H1 (cell line): ENCODE measurements at regions not wholly inside any gene's neighbourhood (a gene's known extent, or its start where the extent isn't known, plus 50 kb on each side); places are given as distances from the start of the nearest gene placed in this dataset.

Experiments
- CTCF ChIA-PET: fragments of 300-600 bp; sonication (Branson Sonifier 250); formaldehyde crosslinking; loops from one replicate; lab custom pipeline; 2021; ENCODE audit not compliant: partially characterized antibody; lab: Charles Lee
- POLR2A ChIA-PET: fragments of 300-600 bp; sonication (Branson Sonifier 250); formaldehyde crosslinking; loops from one replicate; lab custom pipeline; 2021; ENCODE audit warnings: inconsistent platforms; ENCODE audit not compliant: partially characterized antibody; lab: Charles Lee
- DNase-seq, 2 experiments: peaks; one replicate each; pipeline versions ENCODE4 v3.0.0 to v3.0.0-alpha.2; 2010 to 2022; ENCODE audit warnings: low spot score in 2 of 2, low read depth in 1 of 2, mixed read lengths in 1 of 2
- FAIRE-seq: peaks from 2 replicates; lab custom pipeline; 2011; peaks lifted over from hg19 to GRCh38; lab: Jason Lieb, UNC
- H2AFZ ChIP-seq: 2 replicates; pipeline ENCODE4 v1.8.1; 2012; ENCODE audit warnings: low read length, inconsistent platforms
- H2AK5ac ChIP-seq: 2 replicates; pipeline ENCODE4 v1.6.1; 2013; ENCODE audit warnings: low read depth, low read length
- H2BK120ac ChIP-seq: replicated peaks from 2 replicates; pipeline ENCODE3; 2013; ENCODE audit warnings: low read depth, low read length, inconsistent platforms
- H2BK12ac ChIP-seq: 2 replicates; pipeline ENCODE4 v1.6.1; 2013; ENCODE audit warnings: low read depth, low read length
- H2BK15ac ChIP-seq: 2 replicates; pipeline ENCODE4 v1.6.1; 2013; ENCODE audit warnings: low read length
- H2BK20ac ChIP-seq: 2 replicates; pipeline ENCODE4 v1.6.1; 2013; ENCODE audit warnings: low read length
- H2BK5ac ChIP-seq: 2 replicates; pipeline ENCODE4 v1.6.1; 2013; ENCODE audit warnings: low read depth, low read length
- H3K14ac ChIP-seq: 2 replicates; pipeline ENCODE4 v1.6.1; 2013; ENCODE audit warnings: inconsistent platforms; ENCODE audit not compliant: insufficient read length
- H3K18ac ChIP-seq: 2 replicates; pipeline ENCODE4 v1.6.1; 2013; ENCODE audit warnings: low read length; ENCODE audit errors: extremely low read depth
- H3K23ac ChIP-seq: 2 replicates; pipeline ENCODE4 v1.6.1; 2013; ENCODE audit warnings: inconsistent platforms; ENCODE audit not compliant: insufficient read length
- H3K23me2 ChIP-seq: 2 replicates; pipeline ENCODE4 v1.6.1; 2013; ENCODE audit warnings: low read depth, low read length
- H3K27ac ChIP-seq: 2 replicates; pipeline ENCODE4 v1.6.1; 2011; ENCODE audit warnings: low read depth, low read length, inconsistent platforms
- H3K27me3 ChIP-seq, 4 experiments: replicated peaks in 1 of 4; 1 replicate in 1 of 4; 2 replicates in 3 of 4; pipeline versions ENCODE4 v1.6.1 to v1.8.1; 2011 to 2013; ENCODE audit warnings: low read length in 3 of 4, mild to moderate bottlenecking in 3 of 4, inconsistent platforms in 2 of 4, mixed read lengths in 2 of 4, moderate library complexity in 1 of 4; ENCODE audit not compliant: control insufficient read depth in 3 of 4, insufficient read depth in 3 of 4; ENCODE audit errors: extremely low read depth in 1 of 4
- H3K36me3 ChIP-seq, 4 experiments: 2 replicates each; pipeline versions ENCODE4 v1.6.1 to v1.8.1; 2011 to 2013; ENCODE audit warnings: mild to moderate bottlenecking in 4 of 4, low read length in 3 of 4, moderate library complexity in 2 of 4, control low read depth in 1 of 4, inconsistent platforms in 1 of 4; ENCODE audit not compliant: insufficient read depth in 4 of 4, control insufficient read depth in 2 of 4
- H3K4ac ChIP-seq: replicated peaks from 2 replicates; pipeline ENCODE3; 2013; ENCODE audit warnings: low read length, low read depth, mixed read lengths, inconsistent platforms; ENCODE audit not compliant: insufficient read length
- H3K4me1 ChIP-seq, 4 experiments: replicated peaks in 1 of 4; 1 replicate in 1 of 4; 2 replicates in 3 of 4; pipeline versions ENCODE4 v1.6.1 to v1.8.1; 2011 to 2013; ENCODE audit warnings: low read length in 3 of 4, inconsistent platforms in 2 of 4, mixed read lengths in 1 of 4; ENCODE audit not compliant: insufficient read depth in 4 of 4, control insufficient read depth in 3 of 4
- H3K4me2 ChIP-seq, 2 experiments: 2 replicates each; pipeline versions ENCODE4 v1.6.1 to v1.8.1; 2011 to 2013; ENCODE audit warnings: low read depth in 2 of 2, low read length in 2 of 2, control low read depth in 1 of 2, inconsistent platforms in 1 of 2, mild to moderate bottlenecking in 1 of 2; ENCODE audit not compliant: insufficient read depth in 1 of 2
- H3K4me3 ChIP-seq, 4 experiments: fragments of 200-600, 300-600 bp in 1 of 4; sonication (generic), shearing (Covaris generic), sonication (Bioruptor Twin) in 1 of 4; 2 replicates each; pipeline versions ENCODE4 v1.5.1 to v1.8.1; 2011 to 2016; ENCODE audit warnings: low read length in 4 of 4, low read depth in 3 of 4, control low read depth in 2 of 4, inconsistent platforms in 2 of 4, mild to moderate bottlenecking in 2 of 4, mixed read lengths in 1 of 4, moderate library complexity in 1 of 4; ENCODE audit not compliant: insufficient read depth in 2 of 4; ENCODE audit errors: extremely low read depth in 1 of 4
- H3K56ac ChIP-seq: replicated peaks from 2 replicates; pipeline ENCODE3; 2013; ENCODE audit warnings: low read depth, mild to moderate bottlenecking, mixed read lengths, low read length, inconsistent platforms; ENCODE audit not compliant: insufficient read length
- H3K79me1 ChIP-seq: 2 replicates; pipeline ENCODE4 v1.6.1; 2013; ENCODE audit warnings: low read depth, low read length, control low read depth
- H3K79me2 ChIP-seq, 2 experiments: 2 replicates each; pipeline versions ENCODE4 v1.6.1 to v1.8.1; 2012 to 2013; ENCODE audit warnings: low read length in 2 of 2, mild to moderate bottlenecking in 2 of 2, inconsistent platforms in 1 of 2; ENCODE audit not compliant: insufficient read depth in 2 of 2, control insufficient read depth in 1 of 2
- H3K9ac ChIP-seq, 4 experiments: replicated peaks in 1 of 4; 1 replicate in 1 of 4; 2 replicates in 3 of 4; pipeline versions ENCODE4 v1.6.1 to v1.8.1; 2011 to 2013; ENCODE audit warnings: low read depth in 3 of 4, low read length in 3 of 4, control low read depth in 2 of 4, mild to moderate bottlenecking in 2 of 4, moderate library complexity in 2 of 4, inconsistent platforms in 1 of 4; ENCODE audit errors: extremely low read depth in 1 of 4
- H3K9me3 ChIP-seq, 2 experiments: 2 replicates each; pipeline versions ENCODE4 v1.6.1 to v1.8.1; 2012 to 2013; ENCODE audit warnings: mild to moderate bottlenecking in 2 of 2, moderate library complexity in 2 of 2, control low read depth in 1 of 2, inconsistent platforms in 1 of 2, low read depth in 1 of 2, low read length in 1 of 2, mixed read lengths in 1 of 2; ENCODE audit not compliant: insufficient read depth in 2 of 2
- H4K20me1 ChIP-seq, 2 experiments: replicated peaks in 1 of 2; 2 replicates each; pipeline versions ENCODE3 to v1.8.1; 2011 to 2013; ENCODE audit warnings: inconsistent platforms in 2 of 2, low read length in 2 of 2, mild to moderate bottlenecking in 1 of 2; ENCODE audit not compliant: insufficient read depth in 2 of 2, control insufficient read depth in 1 of 2
- H4K5ac ChIP-seq: 2 replicates; pipeline ENCODE4 v1.6.1; 2013; ENCODE audit warnings: low read length, low read depth, mixed read lengths, inconsistent platforms; ENCODE audit not compliant: insufficient read length
- H4K8ac ChIP-seq: 2 replicates; pipeline ENCODE4 v1.8.0; 2013; ENCODE audit warnings: mild to moderate bottlenecking, moderate library complexity, low read length, inconsistent platforms; ENCODE audit not compliant: insufficient read depth; ENCODE audit errors: extremely low read depth
- H4K91ac ChIP-seq: replicated peaks from 2 replicates; pipeline ENCODE3; 2013; ENCODE audit warnings: low read length, mixed read lengths, inconsistent platforms; ENCODE audit not compliant: insufficient read length
- ASH2L ChIP-seq: fragments of 200-600, 300-600 bp; sonication (generic); IDR thresholded peaks from one replicate; pipeline ENCODE4 v1.7.1; 2017; ENCODE audit warnings: low read length
- CBX5 ChIP-seq: fragments of 300-800, 300-1000 bp; sonication (generic); IDR thresholded peaks from 2 replicates; pipeline ENCODE4 v1.7.1; 2016; ENCODE audit warnings: antibody characterized with exemption, low read length, low read depth
- CEBPB ChIP-seq: IDR thresholded peaks from 2 replicates; pipeline ENCODE4 v1.6.1; 2012; ENCODE audit warnings: low read depth, low read length
- CHD2 ChIP-seq: IDR thresholded peaks from 2 replicates; pipeline ENCODE4 v1.6.1; 2012; ENCODE audit warnings: low read length, improper control_type of control experiment
- CTBP2 ChIP-seq: IDR thresholded peaks from 2 replicates; pipeline ENCODE4 v1.7.0; 2011; ENCODE audit warnings: borderline replicate concordance, mild to moderate bottlenecking, moderate library complexity, mixed read lengths, low read length; ENCODE audit not compliant: insufficient read depth, insufficient read length
- GTF2F1 ChIP-seq: IDR thresholded peaks from 2 replicates; pipeline ENCODE4 v1.6.1; 2012; ENCODE audit warnings: low read depth, low read length, improper control_type of control experiment, borderline replicate concordance
- JUND ChIP-seq: IDR thresholded peaks from 2 replicates; pipeline ENCODE4 v1.6.1; 2011; ENCODE audit warnings: mild to moderate bottlenecking, improper control_type of control experiment, low read length
- MAFK ChIP-seq: IDR thresholded peaks from 2 replicates; pipeline ENCODE4 v1.6.1; 2012; ENCODE audit warnings: low read depth, mild to moderate bottlenecking, improper control_type of control experiment, low read length
- RBBP5 ChIP-seq: IDR thresholded peaks from 2 replicates; pipeline ENCODE4 v1.7.1; 2012; ENCODE audit warnings: low read depth, mild to moderate bottlenecking, inconsistent platforms, low read length, moderate library complexity, borderline replicate concordance
- SRF ChIP-seq: IDR thresholded peaks from 2 replicates; pipeline ENCODE4 v1.6.1; 2011; ENCODE audit warnings: mild to moderate bottlenecking, low read depth, low read length, moderate library complexity
- YY1 ChIP-seq: IDR thresholded peaks from 2 replicates; pipeline ENCODE4 v1.6.1; 2011; ENCODE audit warnings: low read depth, mild to moderate bottlenecking, low read length
- whole genome bisulfite sequencing, 2 experiments: shearing (Covaris generic) in 1 of 2; methylation state at CpG; one replicate each; pipeline versions ENCODE4 v1.1.6 to v1.1.7; 2013 to 2015; ENCODE audit warnings: low lambda C conversion rate in 2 of 2, mixed read lengths in 2 of 2, inconsistent platforms in 1 of 2, low coverage in 1 of 2, missing lambda C conversion rate in 1 of 2; ENCODE audit not compliant: insufficient replicate concordance in 2 of 2, insufficient coverage in 1 of 2, insufficient read length in 1 of 2; ENCODE audit errors: extremely low coverage in 1 of 2, missing lambda C conversion rate in 1 of 2; 5-methylcytosine and 5-hydroxymethylcytosine counted together
- TF ChIP-seq, protein P1 (sequence below): IDR thresholded peaks from 2 replicates; pipeline ENCODE4 v1.6.1; 2011; ENCODE audit warnings: low read depth, mild to moderate bottlenecking, low read length; ENCODE audit not compliant: insufficient read depth

GRCh38 chr11:116540645-116541304 is 232.0 kb downstream of the BUD13 start:
- no peak overlapping the region for H3K9ac ChIP-seq
- H3K27ac ChIP-seq, result no peak overlapping the region
- H2BK12ac ChIP-seq, result no peak overlapping the region
- H3K4me1 ChIP-seq, result no peaks in the 10 kb centered on the region; a peak in 1 of 7 replicates
- H3K79me1 ChIP-seq, result no peaks in the 10 kb centered on the region
- no peak overlapping the region for H2AFZ ChIP-seq
- FAIRE-seq (no peak), DNase-seq (no peak)
- H3K9me3 ChIP-seq, result peaks cover 0 to 3% of the 10 kb centered on the region in 2 experiments; a peak in 1 of 4 replicates
- H3K23me2 ChIP-seq, result no peaks in the 10 kb centered on the region; the same call in 1 of the 2 replicates
- no peak overlapping the region for H3K4me2 ChIP-seq
- no peak overlapping the region for H3K18ac ChIP-seq
- no peak overlapping the region for H2AK5ac ChIP-seq
- no peak overlapping the region for H2BK5ac ChIP-seq
- H2BK120ac ChIP-seq, result no peak overlapping the region
- CTCF ChIA-PET, result interaction anchor here (0.9 to 3.7 kb wide), 8 partner anchors 12 to 330 kb away, joined by 3 to 12 read pairs (median 4); no protein-coding TSS in a partner anchor
- no peak overlapping the region for H3K4ac ChIP-seq
- H3K4me3 ChIP-seq, result no peak overlapping the region
- no peak overlapping the region for H4K5ac ChIP-seq
- H4K20me1 ChIP-seq, result no peaks in the 10 kb centered on the region
- H3K56ac ChIP-seq, result no peak overlapping the region
- H4K8ac ChIP-seq, result no peak overlapping the region; the same call in 1 of the 2 replicates
- no peak overlapping the region for H4K91ac ChIP-seq
- no peak overlapping the region for H3K14ac ChIP-seq
- peaks cover 0 to 4% (median under 1%) of the 10 kb centered on the region in 4 experiments; a peak in 3 of 7 replicates for H3K27me3 ChIP-seq
- H3K36me3 ChIP-seq, result no peaks in the 10 kb centered on the region
- no peak overlapping the region for H3K23ac ChIP-seq
- H2BK20ac ChIP-seq, result no peak overlapping the region
- no peaks in the 10 kb centered on the region for H3K79me2 ChIP-seq
- POLR2A ChIA-PET, result no interaction called here
- no peak overlapping the region for H2BK15ac ChIP-seq
- 85% methylated on average over 4 of the region's 4 CpGs; no CpG with 5 or more reads in 1 of the 2 experiments for WGBS, 2 experiments
- TF ChIP-seq RBBP5, result no peak
- no peak for TF ChIP-seq YY1
- TF ChIP-seq CTBP2, result no peak
- no peak for TF ChIP-seq MAFK
- TF ChIP-seq ASH2L, result no peak
- TF ChIP-seq JUND, result no peak
- TF ChIP-seq, protein P1, sequence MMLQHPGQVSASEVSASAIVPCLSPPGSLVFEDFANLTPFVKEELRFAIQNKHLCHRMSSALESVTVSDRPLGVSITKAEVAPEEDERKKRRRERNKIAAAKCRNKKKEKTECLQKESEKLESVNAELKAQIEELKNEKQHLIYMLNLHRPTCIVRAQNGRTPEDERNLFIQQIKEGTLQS, result no peak
- no peak for TF ChIP-seq SRF
- TF ChIP-seq GTF2F1, result no peak
- no peak for TF ChIP-seq CBX5
- no peak for TF ChIP-seq CHD2
- TF ChIP-seq CEBPB, result no peak
